ENCODE measurements at regions not wholly inside any gene's neighbourhood (a gene's known extent, or its start where the extent isn't known, plus 50 kb on each side); places are given as distances from the start of the nearest gene placed in this dataset.

- DNase-seq (ENCODE audit: low read depth), result no peak
- TF ChIP-seq CTCF (IDR thresholded peaks at IDR 0.05; ENCODE audit: low read depth, low read length, missing control alignments), result no peak
- no peak overlapping the region for H3K4me3 ChIP-seq (ENCODE audit: low read depth, low read length)
Measured at GRCh38 chr9:18347386-18348082, 126.4 kb upstream of the ADAMTSL1 start.

GRCh38 chr9:18348083-18348475, 125.9 kb upstream of the ADAMTSL1 start:
- no peak for TF ChIP-seq CTCF (IDR thresholded peaks at IDR 0.05; ENCODE audit: low read depth, low read length, missing control alignments)
- no peak overlapping the region for H3K4me3 ChIP-seq (ENCODE audit: low read depth, low read length)
- no peak for DNase-seq (ENCODE audit: low read depth)

- no peak for DNase-seq (ENCODE audit: low read depth)
Measured at GRCh38 chr9:18349530-18349929, 124.4 kb upstream of the ADAMTSL1 start.

GRCh38 chr9:18350036-18350435, 123.9 kb upstream of the ADAMTSL1 start:
- DNase-seq (ENCODE audit: low read depth), result no peak
- H3K4me3 ChIP-seq (ENCODE audit: low read depth, low read length), result no peak overlapping the region
- no peak for TF ChIP-seq CTCF (IDR thresholded peaks at IDR 0.05; ENCODE audit: low read depth, low read length, missing control alignments)

More at GRCh38 chr9:18349530-18349929, 124.4 kb upstream of the ADAMTSL1 start:
- TF ChIP-seq CTCF (IDR thresholded peaks at IDR 0.05; ENCODE audit: low read depth, low read length, missing control alignments), result no peak
- H3K4me3 ChIP-seq (ENCODE audit: low read depth, low read length), result no peak overlapping the region

- DNase-seq (ENCODE audit: low read depth), result no peak
- no peak overlapping the region for H3K4me3 ChIP-seq (ENCODE audit: low read depth, low read length)
- TF ChIP-seq CTCF (IDR thresholded peaks at IDR 0.05; ENCODE audit: low read depth, low read length, missing control alignments), result no peak
Measured at GRCh38 chr9:18350995-18351595, 122.9 kb upstream of the ADAMTSL1 start.

- TF ChIP-seq CTCF (IDR thresholded peaks at IDR 0.05; ENCODE audit: low read depth, low read length, missing control alignments), result no peak
- no peak for DNase-seq (ENCODE audit: low read depth)
- H3K4me3 ChIP-seq (ENCODE audit: low read depth, low read length), result no peak overlapping the region
Measured at GRCh38 chr9:18352711-18353110, 121.2 kb upstream of the ADAMTSL1 start.

- H3K4me3 ChIP-seq (ENCODE audit: low read depth, low read length), result no peak overlapping the region
- DNase-seq (ENCODE audit: low read depth), result no peak
- TF ChIP-seq CTCF (IDR thresholded peaks at IDR 0.05; ENCODE audit: low read depth, low read length, missing control alignments), result no peak
Measured at GRCh38 chr9:18353473-18353872, 120.5 kb upstream of the ADAMTSL1 start.
